CD1c-positive myeloid dendritic cell (primary cell): ENCODE measurements at regions not wholly inside any gene's neighbourhood (a gene's known extent, or its start where the extent isn't known, plus 50 kb on each side); places are given as distances from the start of the nearest gene placed in this dataset.
"Not testable (repeated sequence)": the region's sequence is repeated elsewhere in the genome, so short reads cannot be mapped to it uniquely, and the experiment has no call there.

Experiments used
- DNase-seq: peaks from one replicate; pipeline ENCODE4 v3.0.0-alpha.2; 2016; ENCODE audit errors: extremely low spot score

DNA sequence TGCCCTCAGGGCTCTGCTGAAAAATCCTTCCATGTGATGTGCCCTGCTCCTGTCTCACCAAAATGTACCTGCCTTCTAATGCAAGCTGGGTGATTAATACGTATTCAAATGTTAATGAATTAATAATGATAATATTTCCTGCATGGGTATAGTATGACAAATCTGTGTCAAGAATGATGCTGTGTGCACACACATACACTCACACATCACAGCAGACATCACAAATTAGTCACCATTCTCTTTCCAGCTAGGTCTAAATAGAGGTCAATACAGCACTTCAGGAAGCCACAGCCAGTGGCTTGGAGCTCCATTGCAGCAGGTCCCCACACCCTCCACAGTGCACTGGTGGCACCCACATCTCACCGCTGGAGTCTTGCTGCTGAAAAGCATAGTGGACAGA, 681.2 kb upstream of the NRP1 start:
- DNase-seq = no peak

DNA sequence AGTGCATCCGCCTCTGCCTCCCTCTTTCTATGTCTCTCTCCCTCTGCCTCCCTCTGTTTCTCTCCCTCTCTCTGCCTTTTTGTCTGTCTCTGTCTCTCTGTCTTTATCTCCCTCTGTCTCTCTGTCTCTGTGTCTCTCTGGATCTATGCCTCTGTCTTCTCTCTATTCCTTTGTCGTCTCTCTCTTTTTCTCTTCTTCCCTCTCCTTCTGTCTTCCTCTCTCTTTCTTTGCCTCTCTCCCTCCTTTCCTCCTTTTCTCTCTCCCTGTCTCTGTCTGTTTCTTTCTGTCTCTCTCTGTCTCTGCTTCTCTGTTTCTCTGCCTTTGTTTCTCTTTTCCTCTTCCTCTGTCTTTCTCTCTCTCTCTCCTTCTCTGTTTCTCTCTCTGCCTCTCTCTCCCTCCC, 678.8 kb upstream of the NRP1 start:
- no peak for DNase-seq

DNA sequence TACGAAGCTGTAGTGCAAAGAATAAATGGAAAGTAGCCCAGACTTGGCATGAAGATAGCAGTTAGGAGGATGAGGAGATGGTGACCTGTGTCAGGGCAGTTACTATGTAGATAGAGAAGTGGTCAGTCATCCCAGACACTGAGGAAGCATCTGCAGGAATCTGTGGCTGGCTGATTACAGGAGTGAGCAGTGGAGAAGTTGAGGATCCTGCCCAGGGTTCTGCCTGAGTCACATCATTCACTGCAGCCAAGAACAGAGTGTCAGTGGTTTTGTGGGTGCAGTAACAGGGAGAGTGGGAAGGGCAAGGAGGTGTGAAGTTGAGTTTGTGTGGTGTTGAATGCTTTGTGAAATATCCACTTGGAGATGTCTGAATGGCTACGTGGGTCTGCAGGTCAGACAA, 676.4 kb upstream of the NRP1 start:
- DNase-seq = peak; percentile 10

DNA sequence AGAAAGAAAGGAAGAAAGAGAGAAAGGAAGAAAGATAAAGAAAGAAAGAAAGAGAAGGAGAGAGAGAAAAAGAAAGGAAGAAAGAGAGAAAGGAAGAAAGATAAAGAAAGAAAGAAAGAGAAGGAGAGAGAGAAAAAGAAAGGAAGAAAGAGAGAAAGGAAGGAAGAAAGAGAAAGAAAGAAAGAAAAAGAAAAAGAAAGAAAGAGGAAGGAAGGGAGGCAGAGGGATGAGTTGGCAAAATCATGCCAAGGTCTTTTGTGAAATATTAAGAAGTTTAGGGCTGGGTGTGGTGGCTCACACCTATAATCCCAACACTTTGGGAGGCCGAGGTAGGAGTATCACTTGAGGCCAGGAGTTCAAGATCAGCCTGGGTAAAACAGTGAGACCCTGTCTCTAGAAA, 675.8 kb upstream of the NRP1 start:
- DNase-seq = not testable (repeated sequence)

DNA sequence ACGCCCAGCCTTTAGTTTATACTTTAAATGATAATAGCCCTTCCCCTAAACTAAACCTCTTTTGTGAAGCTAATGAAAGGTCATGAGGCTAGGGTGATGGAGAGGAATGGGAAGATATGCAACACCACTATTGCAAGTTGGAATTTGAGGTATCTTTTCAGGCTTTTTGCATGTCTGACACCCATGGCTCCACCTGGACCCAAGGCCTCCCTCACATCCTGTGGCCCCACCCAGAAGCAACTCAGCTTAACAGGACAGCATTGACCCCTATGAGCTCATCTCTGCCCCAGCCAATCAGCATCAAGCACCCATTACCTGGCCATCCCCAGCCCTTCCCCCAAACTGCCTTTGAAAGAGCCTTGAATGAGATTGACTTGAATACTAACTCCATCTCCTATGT, 674.2 kb upstream of the NRP1 start:
- no peak for DNase-seq

DNA sequence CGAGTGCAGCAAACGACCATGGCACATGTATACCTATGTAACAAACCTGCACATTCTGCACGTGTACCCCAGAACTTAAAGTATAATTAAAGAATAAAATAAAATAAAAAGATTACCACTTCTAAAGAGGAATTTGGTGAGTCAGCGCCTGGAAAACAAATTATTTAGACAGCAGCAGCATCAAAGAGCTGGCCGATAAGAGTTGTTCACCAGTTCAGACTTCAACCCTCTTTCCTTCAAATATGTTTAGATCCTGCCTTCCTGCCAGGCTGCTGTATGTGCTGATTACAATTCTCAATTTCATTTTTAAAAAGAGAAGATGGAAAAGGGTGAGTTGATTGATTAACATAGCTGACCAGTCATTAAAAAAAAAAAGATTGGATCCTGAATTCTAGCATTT, 672.0 kb upstream of the NRP1 start:
- DNase-seq = no peak

DNA sequence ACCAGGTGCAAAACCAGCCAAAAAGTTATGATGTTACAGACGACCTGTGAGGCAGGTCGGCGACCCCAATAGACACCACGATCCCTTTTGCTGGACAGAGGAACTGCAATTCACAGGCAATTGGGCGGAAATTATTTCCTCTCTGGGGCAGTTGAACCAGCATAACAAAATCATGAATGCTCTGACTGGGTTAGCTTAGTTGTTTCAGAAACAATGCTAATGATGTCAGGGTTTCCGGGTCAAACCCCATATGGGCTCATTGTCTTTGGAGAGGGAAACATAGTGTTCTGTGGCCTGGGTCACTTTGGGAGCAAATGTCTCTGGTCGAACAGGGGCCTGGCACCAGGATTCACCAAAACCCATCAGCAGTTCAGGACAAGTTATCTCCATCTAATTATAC, 669.1 kb upstream of the NRP1 start:
- no peak for DNase-seq

DNA sequence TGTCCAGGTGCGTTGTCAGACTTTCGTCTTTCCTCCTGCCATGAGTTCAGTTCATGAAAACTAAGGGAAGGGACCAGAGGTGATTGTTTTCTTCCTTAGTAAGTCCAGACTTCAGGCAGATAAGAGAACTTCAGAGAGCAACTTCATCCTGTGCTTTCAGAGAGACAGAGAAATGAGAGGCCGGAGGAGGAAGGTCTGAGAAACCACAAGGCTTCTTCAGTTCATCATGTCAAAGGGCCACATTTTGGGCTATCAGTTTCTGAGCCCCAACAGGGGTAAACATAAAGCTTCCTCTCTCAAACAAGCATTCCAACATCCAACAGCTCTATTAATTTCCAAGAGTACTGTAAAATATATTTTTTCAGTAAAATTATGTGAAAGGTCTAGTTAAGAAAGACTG, 668.4 kb upstream of the NRP1 start:
- no peak for DNase-seq

DNA sequence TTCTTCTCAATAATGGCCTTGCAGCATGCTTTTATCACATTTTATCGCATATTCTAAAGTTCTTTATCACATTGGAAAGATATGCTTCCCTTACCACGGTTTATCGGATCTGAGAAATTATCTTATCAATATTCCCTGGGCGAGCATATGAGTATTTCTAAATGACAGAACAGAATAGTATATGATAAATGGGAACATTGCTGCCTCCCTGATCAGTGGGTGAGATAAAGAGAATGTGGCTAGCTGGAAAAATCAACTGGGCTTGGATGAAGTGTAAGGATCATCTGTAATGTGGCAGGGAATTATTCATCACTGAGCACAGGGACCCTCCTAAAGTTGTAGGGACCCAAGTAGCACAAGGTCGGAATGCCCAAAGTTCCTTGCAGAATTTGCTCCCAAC, 667.4 kb upstream of the NRP1 start:
- DNase-seq = no peak

DNA sequence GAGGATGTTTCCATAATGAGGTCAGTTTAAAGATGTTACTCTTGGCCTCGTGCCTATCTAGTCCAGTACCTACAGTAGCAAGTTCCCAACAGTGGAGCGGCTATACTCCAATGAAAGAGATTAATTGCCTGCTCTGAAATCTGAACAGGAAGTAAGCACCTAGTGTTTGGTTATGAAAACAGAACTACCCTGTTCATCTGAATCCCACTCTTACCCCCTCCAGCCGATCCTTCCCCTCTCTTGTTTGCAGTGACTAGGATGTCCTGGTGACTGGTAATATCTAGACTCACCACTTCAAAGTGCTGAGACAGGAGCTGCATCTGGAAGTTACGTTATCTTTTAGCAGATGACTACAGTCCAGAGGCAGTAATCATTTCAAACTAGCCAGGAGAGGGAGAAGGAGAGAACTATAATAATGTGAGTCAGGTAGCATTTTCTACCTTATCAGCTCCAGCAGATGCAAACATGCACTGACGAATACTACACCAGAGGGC, 666.7 kb upstream of the NRP1 start:
- DNase-seq = no peak

DNA sequence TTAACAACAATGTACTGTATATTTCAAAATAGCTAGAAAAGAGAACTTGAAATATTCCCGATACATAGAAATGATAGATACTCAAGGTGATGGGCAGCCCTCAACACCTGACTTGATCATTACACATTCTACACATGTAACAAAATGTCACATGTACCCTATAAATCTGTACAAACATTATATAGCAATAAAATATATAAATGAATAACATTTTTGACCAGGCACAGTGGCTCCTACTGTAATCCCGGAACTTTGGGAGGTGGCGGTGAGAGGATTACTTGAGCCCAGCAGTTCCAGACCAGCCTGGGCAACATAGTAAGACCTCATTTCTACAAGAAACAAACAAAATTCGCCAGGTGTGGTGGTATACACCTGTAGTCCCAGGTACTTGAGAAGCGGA, 659.5 kb upstream of the NRP1 start:
- no peak for DNase-seq

DNA sequence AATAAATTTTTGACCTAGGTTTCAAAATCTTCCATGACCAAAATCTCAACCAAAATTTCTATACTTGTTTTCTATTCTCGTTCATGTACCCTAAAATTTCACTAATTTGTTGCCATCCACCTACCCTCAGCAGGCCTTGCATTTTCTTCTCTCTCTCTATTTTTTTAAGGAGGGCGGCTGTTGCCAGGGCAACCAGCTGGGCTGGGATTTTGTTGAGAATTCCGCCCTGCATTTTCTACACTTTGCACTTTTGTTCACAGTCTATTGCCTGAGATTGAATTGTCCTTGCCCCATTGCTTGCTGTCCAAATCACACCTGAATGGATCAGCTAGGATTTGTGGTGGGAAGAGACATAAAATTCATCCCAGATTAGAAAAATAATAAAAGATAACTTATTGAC, 657.5 kb upstream of the NRP1 start:
- no peak for DNase-seq

DNA sequence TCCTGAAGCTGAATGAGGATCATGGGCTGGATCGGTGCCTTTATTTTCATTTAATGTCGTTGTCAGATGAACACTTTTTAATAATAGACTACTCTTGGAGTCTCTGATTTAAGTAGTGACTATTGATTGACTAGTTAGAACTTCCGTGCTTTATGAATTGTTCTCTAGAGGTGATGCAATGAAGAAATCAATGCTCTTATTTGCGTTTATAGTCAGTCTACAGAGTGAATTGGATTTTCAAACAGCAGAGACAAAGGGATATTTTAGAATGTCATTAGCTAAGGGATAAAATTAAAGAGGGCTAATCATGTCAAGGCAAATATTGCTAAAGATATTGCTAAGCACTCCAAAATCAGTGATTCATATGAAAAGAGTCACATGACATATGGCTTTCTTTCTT, 652.0 kb upstream of the NRP1 start:
- no peak for DNase-seq

DNA sequence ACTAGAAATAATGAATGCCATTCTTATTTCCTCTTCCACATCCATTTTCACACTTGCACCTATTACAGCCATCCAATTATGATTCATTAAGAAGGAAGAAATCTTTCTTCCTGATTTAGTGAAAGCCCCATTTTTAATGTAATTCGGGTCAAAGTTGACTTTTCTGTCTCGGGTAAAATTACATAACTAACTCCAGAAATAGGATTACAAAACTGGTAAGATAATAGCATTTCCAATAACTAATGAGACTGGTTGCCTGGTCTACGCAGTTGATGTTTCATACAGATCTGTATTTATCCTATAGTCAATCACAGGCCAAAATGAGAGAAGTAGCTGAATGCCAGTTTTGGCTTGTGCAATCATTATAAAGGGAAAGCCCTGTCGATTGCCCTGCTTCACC, 651.5 kb upstream of the NRP1 start:
- DNase-seq = no peak

DNA sequence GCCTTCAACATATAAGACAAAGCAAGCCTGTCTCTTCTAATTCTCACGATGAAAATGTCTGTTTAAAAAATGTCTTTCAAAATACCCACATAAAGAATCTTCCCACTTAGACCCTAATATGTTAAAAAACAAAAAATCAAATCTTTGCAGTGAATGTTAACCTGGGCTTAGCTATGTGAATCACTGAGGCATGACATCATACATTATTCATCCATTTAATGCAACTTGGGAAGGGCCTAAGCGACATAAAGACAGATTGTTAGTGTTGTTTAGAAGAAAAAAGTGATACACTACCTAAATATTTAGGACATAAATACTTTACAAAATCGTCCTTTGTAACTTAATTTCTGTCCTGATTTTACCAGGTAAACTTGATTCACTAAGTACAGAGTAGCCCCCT, 648.5 kb upstream of the NRP1 start:
- no peak for DNase-seq

DNA sequence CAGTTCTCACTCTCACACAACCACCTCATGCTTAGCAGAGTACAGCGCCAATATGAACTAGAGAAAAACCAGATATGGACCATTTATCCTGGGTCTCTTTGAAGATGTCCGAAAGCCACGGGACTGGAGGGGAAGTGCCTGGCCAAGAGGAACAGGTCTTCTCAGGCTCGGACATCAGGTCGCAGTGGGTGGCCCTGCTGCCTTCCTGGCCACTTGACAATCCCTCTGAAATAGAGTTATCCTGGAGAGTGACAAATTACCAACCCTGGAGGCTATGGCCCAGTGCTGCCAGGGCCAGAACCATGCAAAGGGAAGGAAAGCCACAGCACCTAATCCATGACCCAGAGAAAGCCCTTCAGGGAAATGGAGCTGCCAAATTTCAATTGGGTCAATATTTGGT, 646.8 kb upstream of the NRP1 start:
- no peak for DNase-seq

DNA sequence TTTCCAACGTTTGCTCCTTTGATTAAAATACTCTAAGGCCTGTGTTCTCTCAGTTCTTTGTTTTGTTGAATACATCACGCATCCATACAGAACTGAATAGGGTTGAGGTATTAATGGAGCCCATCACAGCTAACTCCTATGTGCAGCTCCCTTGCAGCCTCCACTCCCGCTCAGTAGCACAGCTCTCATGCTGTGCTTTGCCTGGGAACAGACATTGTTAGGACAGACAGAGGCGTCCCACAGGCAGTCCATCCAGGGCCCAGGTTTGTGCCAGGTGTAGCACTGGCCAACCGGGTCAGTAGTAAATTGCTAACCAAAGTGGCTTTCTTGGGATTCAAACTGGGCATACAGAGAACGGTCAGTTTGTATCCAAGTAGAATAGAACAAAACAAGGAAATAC, 644.7 kb upstream of the NRP1 start:
- DNase-seq = no peak

DNA sequence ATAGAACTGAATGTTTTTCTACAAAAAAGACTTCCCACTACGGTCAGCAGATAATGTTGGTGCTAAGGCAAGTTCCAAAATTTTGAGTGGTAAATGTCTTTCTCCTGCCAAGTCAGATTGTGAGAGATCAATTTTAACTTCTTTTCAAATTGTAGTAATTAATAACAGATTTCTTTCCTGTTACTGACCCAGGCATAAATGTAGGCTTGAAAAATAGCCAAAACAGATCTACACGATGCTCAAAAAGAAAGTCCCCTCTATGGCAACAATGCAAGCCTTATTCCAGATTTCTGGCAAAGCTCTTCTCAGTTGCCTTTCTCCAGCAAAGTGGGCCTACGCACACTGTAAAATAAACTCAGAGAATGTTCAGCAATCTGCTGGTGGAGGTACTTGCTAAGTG, 641.0 kb upstream of the NRP1 start:
- DNase-seq = no peak

DNA sequence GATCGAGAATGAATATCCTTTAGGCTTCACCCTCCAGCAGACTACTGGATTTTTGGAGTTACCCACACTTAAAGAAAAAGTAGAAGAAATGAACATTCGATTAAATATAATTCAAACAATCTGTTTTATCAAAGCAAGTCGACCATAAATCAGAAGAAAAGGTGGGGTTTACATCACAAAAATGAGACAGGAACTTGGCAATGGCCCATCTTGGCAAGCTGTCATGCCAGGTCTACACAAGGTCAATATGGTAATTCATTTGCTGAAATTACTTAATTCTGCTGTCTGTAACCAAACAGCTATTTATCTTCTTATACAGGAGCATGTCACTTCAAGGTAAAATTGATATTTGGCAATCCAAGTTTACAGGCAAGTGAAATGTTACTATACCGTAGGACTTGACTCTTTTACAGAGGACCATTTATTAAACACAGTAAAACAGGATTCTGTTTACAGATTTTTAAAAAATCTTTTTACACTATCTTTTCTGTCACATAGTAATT, 640.6 kb upstream of the NRP1 start:
- DNase-seq = no peak

DNA sequence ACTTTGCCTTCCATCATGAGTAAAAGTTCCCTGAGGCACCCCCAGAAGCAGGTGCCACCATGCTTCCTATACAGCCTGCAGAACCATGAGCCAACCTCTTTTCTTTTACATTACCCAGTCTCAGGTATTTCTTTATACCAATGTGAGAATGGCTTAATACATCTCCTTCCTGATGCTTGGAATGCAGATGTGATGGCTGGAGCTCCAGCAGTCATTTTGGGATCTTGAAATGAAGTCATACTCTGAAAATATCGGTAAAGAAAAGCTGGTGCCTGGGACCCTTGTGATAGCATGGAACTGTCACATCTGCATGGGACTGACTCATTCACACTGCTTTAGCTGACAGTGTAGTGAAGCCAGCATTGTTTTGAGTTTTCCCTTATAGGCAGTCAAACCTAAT, 634.5 kb upstream of the NRP1 start:
- no peak for DNase-seq

DNA sequence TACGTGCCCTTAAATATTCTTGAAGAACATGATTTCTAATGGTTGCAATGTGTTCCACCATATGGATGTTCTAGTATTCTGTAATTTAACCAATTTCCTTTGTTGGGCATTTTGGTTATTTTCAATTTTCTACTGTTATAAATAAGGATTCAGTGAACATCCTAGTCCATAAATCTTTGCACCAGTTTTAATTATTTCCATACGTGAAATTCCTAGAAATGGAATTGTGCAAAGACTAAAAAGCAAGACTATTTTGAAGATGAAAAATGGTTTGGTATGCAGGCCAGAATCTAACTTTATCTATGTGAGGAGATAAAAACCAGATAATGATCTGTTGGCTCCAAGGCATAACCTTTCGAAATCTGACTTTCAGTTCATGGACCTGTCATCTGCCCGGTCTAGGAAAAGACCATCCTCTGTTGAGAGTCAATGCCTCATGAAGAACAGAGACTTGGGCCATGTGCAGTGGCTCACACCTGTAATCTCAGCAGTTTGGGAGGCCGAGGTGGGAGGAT, 633.2 kb upstream of the NRP1 start:
- DNase-seq = no peak

DNA sequence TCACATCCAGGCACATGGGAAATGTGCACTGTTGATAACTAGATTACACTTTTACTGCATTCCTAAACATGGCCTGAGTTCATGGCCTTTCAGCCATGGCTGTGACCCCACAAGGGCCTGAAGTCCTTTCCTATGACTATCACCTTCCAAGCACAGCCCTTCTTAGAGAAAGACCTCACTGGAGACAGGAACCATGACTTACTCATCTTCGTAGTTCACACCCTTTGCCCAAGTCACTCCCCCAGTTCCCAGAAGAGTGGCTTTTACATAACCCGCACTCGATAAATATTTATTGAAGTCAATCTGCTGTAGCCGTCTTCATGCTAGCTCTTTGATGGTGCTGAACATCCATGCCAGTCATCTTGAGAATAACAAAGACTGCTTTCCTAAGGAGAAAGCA, 632.5 kb upstream of the NRP1 start:
- no peak for DNase-seq

DNA sequence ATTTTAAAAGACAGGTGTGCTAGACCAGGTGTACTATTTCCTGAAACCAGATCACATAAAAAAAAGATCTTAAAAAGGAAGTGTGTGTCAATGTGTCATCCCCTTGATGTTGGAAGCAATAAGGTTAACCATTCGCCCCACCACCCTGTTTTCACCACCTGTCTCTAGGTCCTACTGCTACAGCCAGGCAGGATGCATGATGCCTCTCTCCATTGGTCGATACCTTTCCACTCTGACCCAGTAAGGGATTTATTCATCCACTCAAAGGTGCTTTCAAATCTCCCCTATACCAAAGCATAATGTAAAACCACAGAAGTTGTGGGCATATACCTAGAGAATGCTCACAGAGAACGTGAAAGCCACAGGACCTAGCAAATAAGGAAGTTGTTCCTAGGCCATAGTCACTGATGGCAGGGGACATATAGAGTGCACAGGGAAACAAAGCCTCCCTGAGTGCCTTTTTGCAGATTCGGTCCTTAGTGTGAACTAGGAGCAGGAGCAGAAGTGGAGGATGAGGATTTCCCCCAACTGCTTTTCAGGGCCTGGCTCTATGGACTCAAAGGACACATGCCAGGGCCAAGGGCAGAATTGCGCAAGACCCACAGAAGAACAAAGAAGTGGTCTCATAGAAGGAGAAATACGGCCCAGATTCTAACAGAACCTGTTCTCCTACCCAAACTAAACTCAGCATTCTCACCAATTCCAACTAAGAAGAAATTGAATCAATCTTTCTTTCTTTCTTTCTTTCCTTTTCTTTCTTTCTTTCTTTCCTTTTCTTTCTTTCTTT, 631.5 kb upstream of the NRP1 start:
- DNase-seq = no peak

DNA sequence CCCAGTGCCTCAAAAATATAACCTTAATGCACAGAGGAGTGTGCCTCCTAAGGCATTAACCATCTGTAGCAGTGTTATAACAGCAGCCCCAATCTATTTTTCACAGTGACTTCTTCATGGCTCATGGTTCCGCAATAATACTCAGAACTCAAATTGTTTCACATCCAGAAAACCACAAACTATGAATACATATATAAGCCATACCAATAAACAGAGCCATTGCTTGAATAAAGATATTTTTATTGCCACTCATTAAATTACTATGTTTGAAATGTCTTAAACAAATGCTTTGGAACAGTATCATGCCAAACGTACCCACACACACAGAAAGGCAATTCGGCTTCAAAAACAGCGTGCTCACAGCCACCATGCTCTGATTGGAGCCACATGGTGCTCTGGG, 629.3 kb upstream of the NRP1 start:
- no peak for DNase-seq
